22Rv1 (cell line): ENCODE measurements at regions not wholly inside any gene's neighbourhood (a gene's known extent, or its start where the extent isn't known, plus 50 kb on each side); places are given as distances from the start of the nearest gene placed in this dataset.

Experiments
- H3K27ac ChIP-seq: fragments of 450-650 bp; 2 replicates; pipeline ENCODE4 v1.5.1; 2017
- ZFX ChIP-seq: fragments of 450-650 bp; IDR thresholded peaks from 2 replicates; pipeline ENCODE4 v1.6.1; 2017; ENCODE audit warnings: antibody characterized with exemption, borderline replicate concordance
- TF ChIP-seq, protein P1 (sequence below): fragments of 450-650 bp; IDR thresholded peaks from 2 replicates; pipeline ENCODE4 v1.5.1; 2017; ENCODE audit warnings: mild to moderate bottlenecking

DNA sequence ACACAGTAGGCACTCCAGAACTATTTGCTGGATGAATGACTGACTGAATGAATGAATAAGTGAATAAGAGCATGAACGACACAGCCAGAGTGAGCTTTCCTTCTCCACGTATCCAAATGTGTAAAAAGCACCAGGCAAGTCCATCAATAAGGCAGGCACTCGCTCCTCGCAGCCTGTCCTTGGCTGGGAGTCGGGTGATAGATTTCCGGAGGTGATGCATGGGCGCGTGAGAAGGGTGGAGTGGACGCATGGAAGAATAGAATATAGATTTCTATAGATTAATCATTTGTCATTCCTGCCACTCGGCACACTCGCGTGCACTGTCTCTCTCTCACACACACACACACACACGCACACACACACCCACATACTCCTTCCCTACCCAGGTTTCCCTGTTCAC lies 164.3 kb upstream of the ZC3H12A start:
- TF ChIP-seq ZFX: no peak
- TF ChIP-seq, protein P1, sequence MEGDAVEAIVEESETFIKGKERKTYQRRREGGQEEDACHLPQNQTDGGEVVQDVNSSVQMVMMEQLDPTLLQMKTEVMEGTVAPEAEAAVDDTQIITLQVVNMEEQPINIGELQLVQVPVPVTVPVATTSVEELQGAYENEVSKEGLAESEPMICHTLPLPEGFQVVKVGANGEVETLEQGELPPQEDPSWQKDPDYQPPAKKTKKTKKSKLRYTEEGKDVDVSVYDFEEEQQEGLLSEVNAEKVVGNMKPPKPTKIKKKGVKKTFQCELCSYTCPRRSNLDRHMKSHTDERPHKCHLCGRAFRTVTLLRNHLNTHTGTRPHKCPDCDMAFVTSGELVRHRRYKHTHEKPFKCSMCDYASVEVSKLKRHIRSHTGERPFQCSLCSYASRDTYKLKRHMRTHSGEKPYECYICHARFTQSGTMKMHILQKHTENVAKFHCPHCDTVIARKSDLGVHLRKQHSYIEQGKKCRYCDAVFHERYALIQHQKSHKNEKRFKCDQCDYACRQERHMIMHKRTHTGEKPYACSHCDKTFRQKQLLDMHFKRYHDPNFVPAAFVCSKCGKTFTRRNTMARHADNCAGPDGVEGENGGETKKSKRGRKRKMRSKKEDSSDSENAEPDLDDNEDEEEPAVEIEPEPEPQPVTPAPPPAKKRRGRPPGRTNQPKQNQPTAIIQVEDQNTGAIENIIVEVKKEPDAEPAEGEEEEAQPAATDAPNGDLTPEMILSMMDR: no peak
- H3K27ac ChIP-seq: no peak overlapping the region

GRCh38 chr1:37315371-37315846 lies 159.0 kb upstream of the ZC3H12A start:
- TF ChIP-seq ZFX: no peak
- TF ChIP-seq, protein P1: no peak
- H3K27ac ChIP-seq: no peak overlapping the region

DNA sequence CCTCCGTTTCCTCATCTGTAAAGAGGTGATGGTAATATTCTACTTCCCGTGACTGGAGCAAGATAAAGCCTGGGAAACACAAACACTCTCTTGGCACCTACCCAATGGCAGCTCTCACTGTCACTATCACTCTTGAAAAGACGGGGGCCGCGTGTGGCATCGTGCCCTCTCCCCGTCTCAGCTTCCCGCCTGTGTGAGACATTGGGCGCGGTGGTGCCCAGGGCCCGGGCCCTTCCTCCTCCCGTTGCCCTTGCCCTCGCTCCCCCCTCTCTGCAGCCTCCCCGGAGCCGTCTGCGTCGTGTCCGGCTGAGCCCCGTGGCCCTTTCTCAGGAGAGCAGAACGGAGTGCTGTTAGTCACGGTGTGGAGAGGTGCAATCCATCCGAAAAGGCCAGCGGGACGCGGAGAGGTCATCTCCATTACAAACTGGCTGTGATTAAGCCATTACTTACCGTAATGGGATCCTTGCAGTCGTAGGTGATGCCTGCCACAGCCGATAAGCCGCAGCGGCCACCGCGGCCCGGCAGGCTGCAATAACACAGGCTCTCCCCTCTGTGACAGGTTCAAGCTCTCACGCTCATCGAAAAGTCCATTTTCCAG lies 156.4 kb upstream of the ZC3H12A start:
- TF ChIP-seq, protein P1: no peak
- no peak for TF ChIP-seq ZFX

GRCh38 chr1:37318490-37318889 lies 155.9 kb upstream of the ZC3H12A start:
- no peak for TF ChIP-seq ZFX
- TF ChIP-seq, protein P1: no peak
- no peak overlapping the region for H3K27ac ChIP-seq

More for the DNA sequence above, 156.4 kb upstream of the ZC3H12A start:
- no peak overlapping the region for H3K27ac ChIP-seq

GRCh38 chr1:37319284-37319683 lies 155.1 kb upstream of the ZC3H12A start:
- no peak for TF ChIP-seq ZFX
- TF ChIP-seq, protein P1: no peak

DNA sequence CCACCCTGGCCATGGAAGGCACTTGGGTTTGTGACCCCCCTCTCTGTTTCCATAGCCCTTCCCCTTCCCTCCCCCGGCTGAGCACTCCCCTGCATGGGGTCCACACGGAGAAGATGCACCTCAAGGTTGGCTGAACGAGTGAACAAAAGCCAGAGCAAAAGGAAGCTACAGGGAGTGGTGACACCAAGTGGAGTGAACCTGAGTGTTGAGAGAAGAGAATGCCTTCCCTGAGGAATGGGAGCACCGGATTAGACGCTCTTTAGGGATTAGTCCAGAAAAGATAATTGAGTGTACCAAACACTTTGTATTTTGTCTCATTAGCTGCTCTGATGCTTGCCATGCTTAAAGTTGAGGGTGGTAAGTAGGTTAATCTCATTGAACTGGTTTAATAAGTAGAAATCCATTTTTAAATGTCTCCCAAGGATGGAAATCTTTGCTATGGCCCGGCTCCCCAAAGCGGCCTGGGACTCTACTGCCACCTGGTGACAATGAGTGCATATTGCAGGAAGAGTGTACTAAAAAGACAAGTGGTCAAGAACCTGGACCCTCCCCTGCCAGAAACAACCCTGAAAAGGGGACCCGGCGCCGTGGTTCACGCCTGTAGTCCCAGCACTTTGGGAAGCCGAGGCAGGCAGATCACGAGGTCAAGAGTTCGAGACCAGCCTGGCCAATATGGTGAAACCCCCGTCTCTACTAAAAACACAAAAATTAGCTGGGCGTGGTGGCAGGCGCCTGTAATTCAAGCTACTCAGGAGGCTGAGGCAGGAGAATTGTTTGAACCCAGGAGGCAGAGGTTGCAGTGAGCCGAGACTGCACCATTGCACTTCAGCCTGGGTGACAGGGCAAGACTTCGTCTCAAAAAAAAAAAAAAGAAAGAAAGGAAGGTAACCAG lies 150.6 kb upstream of the ZC3H12A start:
- H3K27ac ChIP-seq: no peak overlapping the region
- TF ChIP-seq, protein P1: peak; percentile 82
- no peak for TF ChIP-seq ZFX

More at GRCh38 chr1:37319284-37319683, 155.1 kb upstream of the ZC3H12A start:
- H3K27ac ChIP-seq: no peak overlapping the region

DNA sequence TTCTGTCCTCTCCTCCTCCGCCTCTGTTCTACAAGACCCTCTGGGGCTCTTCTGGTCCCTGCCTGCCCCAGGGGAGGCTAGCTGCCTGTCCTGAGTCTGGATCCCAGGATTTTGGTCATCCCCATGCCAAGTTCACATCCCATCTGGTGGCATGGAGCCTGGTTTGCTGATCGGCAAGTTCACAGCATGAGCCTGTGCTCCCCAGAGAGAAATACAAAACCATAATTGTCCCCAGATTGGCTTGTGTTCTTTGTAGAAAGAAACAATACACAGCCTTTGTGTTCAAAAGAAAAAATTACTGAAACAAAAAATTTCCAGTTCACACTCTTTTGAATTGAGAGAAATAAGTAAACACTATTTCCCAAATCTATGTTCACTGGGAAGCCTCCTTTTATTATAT lies 149.4 kb upstream of the ZC3H12A start:
- TF ChIP-seq ZFX: no peak
- TF ChIP-seq, protein P1: no peak
- H3K27ac ChIP-seq: no peak overlapping the region
